ENCODE measurements at regions not wholly inside any gene's neighbourhood (a gene's known extent, or its start where the extent isn't known, plus 50 kb on each side); places are given as distances from the start of the nearest gene placed in this dataset.
"Not testable (repeated sequence)": the region's sequence is repeated elsewhere in the genome, so short reads cannot be mapped to it uniquely, and the experiment has no call there.

DNA sequence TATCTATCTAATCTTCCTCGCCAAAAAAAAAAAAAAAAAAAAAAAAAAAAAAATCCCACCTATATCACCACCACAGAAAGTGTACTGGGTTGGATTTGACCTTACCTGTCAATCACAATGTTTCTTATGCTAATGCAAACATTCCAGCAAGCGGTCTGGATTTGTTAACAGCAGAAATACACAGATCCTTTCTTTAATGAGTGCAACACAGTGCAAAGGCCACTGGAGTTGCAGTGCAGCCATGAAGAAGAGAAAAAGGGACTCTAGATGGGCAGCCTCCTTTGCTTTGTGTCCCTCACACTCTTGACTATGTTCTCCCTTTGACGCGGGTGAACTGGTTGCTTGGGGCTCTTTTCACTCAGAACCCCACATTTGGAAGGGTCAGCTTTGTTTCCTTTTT is 127.3 kb upstream of the PRKCQ start:
- in situ Hi-C loops (cut with MboI; ENCODE audit: low sequenced_read_pairs), result no loop called here

DNA sequence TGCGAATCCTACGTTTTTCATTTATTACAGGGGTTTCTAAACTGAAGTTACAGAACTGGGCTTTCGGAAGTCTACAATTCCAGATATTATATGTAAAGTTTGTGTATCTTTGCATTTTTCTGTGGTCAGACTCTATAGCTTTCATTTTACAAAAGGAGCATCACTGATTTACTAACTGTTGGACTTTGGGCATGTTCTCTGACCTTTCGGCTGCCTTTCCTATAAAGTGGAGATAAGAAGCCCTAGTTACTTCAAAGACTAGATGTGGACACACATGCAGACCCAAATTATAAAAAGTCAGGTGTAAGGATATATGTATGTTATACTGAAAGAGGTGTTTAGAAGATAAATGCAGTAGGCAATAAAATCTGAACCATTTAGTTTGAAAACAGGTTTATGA is 126.6 kb upstream of the PRKCQ start:
- in situ Hi-C loops (cut with MboI; ENCODE audit: low sequenced_read_pairs), result no loop called here

DNA sequence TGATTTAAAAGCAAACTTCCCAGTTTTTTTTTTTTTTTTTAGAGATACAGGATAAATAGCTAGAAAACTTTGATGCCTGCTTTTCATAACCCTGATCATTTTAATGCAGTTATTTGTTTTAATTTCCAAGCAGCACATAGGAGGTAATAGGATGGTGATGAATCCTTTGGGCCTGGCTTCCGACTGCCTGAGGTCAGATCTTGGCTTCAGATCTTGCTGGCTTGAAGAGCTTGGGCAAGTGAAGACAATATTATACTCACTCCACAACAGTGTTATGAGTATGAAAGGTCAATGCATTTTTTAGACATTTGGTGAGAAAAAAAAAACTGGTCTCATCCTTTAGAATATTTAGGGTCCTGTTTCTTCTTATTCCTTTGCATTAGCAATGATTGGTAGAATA is 124.8 kb upstream of the PRKCQ start:
- in situ Hi-C loops (cut with MboI; ENCODE audit: low sequenced_read_pairs), result no loop called here

DNA sequence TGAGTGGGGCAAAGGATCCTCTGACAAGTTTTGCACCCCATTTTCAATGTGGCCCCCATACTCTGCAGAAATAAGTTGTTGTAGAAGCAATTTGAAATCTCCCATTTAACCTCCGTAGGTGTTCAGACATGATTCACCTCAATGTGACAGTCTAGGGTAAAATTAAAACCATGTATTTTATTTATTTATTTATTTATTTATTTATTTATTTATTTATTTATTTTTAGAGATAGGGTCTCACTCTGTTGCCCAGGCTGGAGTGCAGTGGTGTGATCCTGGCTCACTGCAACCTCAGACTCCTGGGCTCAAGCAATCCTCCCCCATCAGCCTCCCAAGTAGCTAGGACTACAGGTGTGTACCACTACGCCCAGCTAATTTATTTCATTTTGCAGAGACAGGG is 122.8 kb upstream of the PRKCQ start:
- in situ Hi-C loops (cut with MboI; ENCODE audit: low sequenced_read_pairs), result not testable (repeated sequence)

DNA sequence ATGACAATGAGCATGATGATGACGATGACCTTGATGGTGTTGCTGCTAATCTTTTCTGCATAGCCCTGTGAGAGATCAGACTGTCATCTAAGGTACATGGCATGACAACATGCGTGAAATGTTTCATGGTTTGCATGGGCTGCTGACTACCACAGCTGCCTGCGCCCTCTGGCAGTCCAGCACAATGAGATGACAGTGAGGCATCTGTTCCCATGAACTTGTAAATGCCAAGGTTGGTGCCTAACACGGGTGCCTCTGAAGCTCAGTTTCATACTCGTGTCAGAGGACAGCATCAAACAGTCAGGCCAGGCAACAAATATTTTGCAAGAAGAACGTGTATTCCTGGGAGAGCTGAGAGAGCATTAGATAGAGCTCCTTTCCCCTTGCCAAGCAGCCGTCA is 122.0 kb upstream of the PRKCQ start:
- in situ Hi-C loops (cut with MboI; ENCODE audit: low sequenced_read_pairs), result no loop called here

DNA sequence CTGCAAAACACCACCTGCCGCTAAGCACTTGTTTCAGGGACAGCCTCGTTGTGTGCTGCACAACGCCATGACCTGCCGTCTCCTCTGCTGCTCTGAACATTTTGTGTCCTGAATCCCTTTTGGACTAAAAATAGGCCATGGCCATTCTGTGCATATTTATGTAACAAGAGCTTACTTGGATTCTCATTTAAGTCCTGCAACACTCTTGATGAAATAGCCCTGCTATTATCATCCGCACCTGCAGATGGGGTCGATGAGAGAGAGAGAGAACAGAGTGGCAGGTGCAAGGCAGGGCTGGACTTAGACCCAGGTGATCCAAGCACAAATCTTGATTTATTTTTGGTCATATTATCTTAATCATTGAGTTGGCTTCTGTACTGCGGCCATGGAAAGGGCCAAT is 121.2 kb upstream of the PRKCQ start:
- in situ Hi-C loops (cut with MboI; ENCODE audit: low sequenced_read_pairs), result no loop called here

DNA sequence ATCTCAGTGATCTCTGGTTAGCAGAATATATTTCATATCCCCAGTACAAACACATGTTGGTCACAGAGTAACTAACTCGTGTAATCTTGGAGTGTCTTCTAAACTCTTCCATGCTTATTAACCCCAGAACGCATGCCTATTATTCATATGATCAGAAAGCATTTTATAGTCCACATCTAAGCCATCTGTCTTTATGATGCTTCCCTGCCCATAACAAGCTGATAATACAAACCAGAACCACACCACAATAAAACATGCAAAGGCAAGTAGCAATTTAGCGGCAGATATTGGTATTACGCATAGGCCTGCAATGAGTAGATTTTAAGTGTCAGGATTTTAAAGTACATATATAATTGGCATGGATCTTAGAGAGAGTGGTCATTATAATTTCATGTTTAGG is 120.0 kb upstream of the PRKCQ start:
- in situ Hi-C loops (cut with MboI; ENCODE audit: low sequenced_read_pairs), result no loop called here

DNA sequence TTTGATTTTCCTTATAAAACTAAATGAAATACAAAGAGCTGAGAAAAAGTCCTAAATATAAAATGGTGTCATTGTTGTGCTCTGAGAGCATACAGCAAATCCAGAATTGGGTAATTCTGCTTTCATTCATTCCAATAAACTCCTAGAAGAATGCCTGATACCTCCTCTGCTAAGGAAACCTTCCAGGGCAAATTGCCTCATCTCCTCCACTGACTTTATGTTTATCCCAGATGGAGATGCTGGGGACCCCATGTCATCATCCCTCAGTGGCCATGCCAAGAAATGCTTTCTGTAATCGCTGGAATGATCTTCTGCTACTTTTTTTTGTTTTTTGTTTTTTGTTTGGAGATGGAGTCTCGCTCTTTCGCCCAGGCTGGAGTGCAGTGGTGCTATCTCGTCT is 119.3 kb upstream of the PRKCQ start:
- in situ Hi-C loops (cut with MboI; ENCODE audit: low sequenced_read_pairs), result no loop called here

DNA sequence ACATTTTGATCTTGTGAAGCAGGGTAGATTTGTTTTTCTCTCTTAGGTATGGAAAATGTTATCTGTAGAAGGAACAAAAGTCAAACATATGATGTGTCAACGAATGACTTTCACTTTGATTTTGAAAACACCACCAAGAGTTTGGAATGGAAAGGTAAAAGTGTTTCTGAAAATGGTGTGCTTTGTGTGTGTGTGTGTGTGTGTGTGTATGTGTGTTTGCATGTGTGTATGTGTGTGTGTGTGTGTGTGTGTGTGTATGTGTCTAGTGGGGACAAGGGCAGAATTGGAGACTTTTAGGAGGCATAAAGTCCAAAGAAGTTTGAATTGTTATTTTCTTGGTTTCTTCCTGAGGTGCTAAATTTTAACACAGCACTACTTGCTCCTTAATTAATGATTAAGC is 115.4 kb upstream of the PRKCQ start:
- in situ Hi-C loops (cut with MboI; ENCODE audit: low sequenced_read_pairs), result no loop called here

DNA sequence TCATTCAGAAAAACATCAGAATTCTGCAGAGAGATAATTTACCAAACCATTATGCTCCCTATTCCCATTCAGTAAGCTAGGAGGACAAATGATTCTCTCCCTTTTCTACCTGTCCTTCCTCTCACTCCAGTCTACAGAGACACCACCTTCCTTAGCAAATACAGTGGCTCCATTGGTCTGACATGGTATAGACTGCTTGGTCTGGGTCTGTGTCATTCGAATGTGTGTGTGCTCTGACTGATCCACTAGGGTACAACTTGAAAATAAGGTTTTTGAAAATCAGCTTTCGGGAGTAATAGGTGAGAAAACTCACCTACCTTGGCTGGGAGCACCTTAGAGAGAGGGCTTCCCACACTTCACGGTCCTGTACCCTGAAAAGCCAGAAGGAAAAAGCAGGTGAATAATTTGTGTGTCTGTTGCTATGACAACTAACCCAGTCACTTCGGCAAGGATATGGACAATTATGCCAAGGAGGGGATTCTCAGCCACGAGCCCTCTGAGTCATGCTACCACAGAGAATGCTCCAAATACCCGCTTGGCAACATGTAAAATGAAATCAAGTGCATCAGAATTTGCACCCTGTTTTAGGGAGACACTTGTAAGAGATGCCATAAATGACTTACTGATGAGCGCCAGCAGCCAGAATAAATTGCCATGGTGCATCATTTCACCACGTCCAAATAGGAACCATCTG is 114.5 kb upstream of the PRKCQ start:
- in situ Hi-C loops (cut with MboI; ENCODE audit: low sequenced_read_pairs), result no loop called here

DNA sequence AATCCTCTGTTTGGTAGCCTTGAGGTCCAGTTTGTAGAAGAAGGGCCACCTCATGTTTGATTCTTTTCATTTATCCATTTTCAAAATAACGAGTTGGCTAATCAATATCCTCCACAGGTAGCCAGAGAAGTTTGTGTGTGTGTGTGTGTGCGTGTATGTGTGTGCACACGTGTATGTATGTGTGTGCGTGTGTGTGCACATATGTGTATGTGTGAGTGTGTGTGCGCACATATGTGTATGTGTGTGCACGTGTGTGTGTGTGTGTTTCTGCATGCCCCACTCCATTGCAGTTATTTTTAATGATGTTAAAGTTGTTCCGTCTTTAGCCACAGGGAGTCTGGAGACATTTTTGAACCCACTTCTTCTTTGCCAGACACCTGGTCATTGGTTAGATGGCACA is 112.8 kb upstream of the PRKCQ start:
- in situ Hi-C loops (cut with MboI; ENCODE audit: low sequenced_read_pairs), result no loop called here

DNA sequence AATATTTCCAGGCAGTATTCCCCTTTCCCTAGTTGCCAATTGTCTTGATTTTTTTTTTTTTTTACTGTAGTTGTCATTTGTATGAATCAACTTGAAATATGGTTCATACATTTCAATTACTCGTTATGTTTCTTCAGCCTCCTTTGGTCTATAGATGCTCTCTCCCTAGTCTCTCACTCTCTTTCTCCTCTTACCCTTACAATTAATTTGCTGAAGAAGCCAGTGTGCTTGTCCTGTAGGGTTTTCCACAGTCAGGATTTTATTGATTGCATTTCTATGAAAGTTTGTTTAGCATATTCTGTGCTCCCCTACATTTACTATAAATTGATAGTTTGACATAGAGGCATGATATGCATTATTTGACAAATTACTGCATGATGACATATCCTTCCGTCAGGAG is 112.0 kb upstream of the PRKCQ start:
- in situ Hi-C loops (cut with MboI; ENCODE audit: low sequenced_read_pairs), result no loop called here

DNA sequence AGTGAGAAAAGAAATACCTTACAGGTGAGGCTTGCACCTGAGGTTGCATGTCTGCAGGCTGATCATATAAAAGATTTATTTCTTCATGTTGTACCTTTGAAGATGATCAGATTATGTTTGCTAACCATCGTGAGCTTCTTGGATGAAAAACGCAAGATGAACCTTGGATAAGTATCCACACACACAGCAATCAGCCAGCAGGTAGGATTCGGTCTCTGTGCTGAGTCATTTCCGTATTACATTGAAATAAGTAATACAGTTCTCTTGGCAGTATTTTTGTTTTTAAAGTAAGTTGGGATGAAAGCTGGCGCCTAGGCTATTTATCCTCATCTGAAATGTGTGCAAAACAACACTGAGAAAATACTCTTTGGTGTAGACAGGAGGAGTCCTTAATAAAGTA is 109.0 kb upstream of the PRKCQ start:
- in situ Hi-C loops (cut with MboI; ENCODE audit: low sequenced_read_pairs), result loop anchor here (10.0 kb wide), 1 partner anchor 274 kb away; no protein-coding TSS in a partner anchor

DNA sequence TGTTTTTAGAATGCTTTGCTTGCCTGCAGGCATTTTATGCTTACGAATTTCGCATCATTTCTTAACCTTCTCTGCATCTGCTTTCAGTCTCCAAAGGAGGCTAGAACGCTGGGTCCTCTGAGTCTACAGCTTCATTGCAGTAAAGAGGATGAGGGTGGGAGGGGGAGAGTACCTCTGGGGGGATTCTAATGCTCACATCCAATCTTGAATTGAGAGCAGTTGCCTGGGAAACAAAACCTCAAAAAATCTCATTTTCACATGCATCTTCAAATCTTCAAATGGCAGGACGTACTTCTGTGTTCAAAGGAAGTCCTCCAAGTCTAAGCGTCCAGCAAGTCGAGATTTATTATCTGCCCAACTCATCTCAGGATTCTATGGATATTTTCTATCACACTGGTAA is 100.7 kb upstream of the PRKCQ start:
- in situ Hi-C loops (cut with MboI; ENCODE audit: low sequenced_read_pairs), result loop anchor here (10.0 kb wide), 1 partner anchor 266 kb away; no protein-coding TSS in a partner anchor

DNA sequence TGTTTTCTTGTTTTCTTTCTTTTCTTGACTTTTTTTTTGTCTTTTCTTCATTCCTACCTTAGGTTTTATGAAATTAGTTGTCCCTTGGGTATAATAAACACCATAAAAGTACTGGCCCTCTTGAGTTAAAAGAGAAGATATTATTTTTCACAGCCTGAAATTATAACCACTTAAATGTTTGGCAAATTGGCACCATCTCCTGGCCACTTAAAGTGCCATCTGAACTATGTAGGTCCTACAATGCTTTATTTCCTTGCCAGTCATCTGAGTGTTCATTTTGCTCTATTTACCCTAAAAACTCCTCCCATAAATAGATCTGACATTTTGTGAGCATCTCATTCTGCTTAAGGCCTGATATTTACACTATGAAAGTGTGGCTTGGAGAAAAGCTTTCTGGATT is 98.9 kb upstream of the PRKCQ start:
- in situ Hi-C loops (cut with MboI; ENCODE audit: low sequenced_read_pairs), result no loop called here

DNA sequence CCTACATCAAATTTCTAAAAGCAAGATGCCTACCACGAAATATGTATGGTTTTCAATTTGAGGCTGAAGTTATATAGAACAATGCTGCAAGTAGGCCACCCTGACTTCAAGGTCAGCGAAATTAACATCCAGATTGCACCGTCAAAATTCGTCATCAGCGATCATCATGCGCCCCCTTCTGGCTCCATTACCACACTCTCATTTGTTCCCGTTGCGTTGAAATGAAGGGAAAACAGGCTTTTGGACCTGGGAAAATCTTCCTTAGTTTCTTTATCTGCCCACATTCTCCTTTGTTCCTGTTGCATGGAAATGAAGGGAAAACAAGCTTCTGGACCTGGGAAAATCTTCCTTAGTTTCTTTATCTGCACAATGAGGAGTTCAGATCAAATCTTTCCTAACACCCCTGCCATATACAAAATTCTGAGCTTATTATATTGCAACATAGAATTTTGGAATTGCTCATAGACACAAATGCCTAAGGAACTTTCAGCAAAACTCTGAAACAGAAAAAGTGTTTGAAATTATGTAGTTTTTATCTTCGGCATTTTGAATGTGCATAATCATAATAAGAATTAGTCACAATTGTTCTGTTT is 98.2 kb upstream of the PRKCQ start:
- in situ Hi-C loops (cut with MboI; ENCODE audit: low sequenced_read_pairs), result no loop called here

DNA sequence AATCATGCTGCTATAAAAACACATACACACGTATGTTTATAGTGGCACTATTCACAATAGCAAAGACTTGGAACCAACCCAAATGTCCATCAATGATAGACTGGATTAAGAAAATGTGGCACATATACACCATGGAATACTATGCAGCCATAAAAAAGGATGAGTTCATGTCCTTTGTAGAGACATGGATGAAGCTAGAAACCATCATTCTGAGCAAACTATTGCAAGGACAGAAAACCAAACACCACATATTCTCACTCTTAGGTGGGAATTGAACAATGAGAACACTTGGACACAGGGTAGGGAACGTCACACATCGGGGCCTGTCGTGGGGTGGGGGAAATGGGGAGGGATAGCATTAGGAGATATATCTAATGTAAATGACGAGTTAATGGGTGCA is 97.1 kb upstream of the PRKCQ start:
- in situ Hi-C loops (cut with MboI; ENCODE audit: low sequenced_read_pairs), result not testable (repeated sequence)

DNA sequence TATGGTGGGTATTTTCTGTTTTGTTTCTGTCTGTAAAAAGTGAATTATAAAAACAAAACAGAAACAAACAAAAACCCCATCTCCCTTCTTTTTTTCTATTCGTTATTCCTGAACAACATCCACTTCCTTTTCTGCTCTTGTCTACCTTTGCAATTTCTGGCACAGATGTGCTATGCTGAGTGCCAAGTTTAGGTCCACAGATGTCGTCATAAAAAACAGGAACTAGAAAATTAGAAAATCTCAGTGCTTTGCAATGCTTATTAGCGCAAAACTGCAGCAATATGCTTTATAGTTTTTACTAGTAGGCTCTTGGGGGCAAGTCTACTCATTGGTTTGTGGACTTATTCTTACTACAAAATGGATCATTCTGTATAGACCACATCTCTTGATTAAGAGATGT is 94.2 kb upstream of the PRKCQ start:
- in situ Hi-C loops (cut with MboI; ENCODE audit: low sequenced_read_pairs), result no loop called here

DNA sequence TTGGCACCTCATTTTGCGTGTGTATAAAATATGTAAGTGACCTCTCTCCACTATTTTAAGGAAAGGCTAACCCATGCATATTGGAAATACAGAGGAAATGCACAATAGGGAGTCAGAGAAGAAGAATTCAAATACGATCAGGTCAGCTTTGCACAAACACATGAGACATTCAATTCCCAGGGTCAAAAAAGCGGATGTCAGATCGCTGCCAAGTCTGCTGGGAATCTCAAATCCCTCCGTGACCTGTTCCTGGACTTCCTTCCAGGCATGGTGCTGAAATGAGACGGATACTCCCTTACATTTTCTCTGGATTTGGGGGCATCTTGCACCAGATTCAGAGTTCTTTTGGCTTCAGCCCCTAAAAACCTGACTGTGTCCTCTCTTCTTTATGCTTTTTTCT is 91.9 kb upstream of the PRKCQ start:
- in situ Hi-C loops (cut with MboI; ENCODE audit: low sequenced_read_pairs), result no loop called here

DNA sequence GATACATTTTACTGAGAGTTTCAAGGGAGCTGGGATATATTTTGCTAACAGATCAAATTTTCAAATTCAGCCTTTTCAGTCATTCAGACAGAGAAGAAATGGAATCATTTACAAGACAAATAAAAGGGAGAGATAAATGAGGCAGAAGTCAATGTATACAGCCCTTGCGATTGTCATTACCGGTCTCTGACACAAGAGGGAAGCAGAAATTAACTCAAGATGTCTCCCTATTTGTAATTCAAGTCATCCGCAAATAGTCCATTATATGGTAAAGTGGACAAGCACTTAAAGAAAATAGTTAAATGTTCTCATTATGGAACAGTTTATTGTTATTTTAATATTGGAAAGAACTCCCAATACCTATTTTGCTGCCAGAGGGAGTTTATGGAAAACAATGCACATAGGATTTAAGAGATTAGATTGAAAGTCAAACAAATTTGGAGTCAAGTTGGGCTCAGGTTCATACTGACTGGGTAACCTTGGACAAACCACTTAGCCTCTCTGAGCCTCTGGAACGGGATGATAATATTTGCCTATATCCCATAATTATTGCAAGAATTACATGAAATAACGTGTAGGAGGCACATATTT is 89.3 kb upstream of the PRKCQ start:
- in situ Hi-C loops (cut with MboI; ENCODE audit: low sequenced_read_pairs), result loop anchor here (10.0 kb wide), 1 partner anchor 245 kb away; no protein-coding TSS in a partner anchor

DNA sequence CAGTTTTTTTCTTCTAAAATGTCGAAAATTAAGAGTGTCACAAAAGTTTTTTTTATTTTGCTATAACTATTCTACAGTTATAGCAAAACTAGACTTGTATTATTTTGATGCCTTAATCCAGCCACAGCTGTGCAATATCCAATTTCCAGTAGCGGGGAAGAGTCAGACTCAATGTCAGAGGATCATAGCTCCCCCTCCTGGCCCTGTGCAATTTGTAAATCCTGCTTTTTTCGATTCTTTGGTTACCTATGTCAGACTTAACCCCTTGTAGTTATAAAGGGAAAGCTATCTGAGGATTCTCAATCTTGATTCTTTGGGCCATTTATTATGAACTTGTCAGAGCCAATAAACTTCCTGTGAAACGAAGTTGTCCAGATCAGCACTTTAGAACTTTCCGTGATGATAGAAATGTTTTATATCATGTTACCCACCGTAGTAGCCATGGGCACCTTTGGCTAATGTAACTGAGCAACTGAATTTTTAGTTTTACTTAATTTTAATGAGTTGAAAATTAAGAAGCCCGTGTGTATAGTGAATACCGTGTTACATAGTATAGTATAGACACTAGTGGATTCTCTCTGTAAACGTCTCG is 87.7 kb upstream of the PRKCQ start:
- in situ Hi-C loops (cut with MboI; ENCODE audit: low sequenced_read_pairs), result loop anchor here (10.0 kb wide), 1 partner anchor 243 kb away; no protein-coding TSS in a partner anchor

DNA sequence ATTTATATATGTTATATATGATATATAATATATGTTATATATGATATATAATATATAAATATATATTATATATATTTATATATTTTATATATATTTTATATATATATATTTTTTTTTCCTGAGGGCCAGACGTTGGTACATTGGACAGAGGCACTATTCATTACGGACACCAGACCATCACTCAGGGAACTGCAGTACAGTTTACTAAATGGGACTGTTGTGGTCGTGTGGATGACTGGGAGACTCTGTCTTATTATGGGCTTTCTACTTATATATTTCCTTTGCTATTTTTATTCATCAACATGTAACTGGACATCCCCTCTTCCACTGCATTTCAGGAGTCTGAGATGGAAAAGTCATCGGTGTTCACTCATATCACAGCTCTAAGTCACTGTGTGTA is 87.1 kb upstream of the PRKCQ start:
- in situ Hi-C loops (cut with MboI; ENCODE audit: low sequenced_read_pairs), result loop anchor here (10.0 kb wide), 1 partner anchor 242 kb away; no protein-coding TSS in a partner anchor
